ENCODE measurements at regions not wholly inside any gene's neighbourhood (a gene's known extent, or its start where the extent isn't known, plus 50 kb on each side); places are given as distances from the start of the nearest gene placed in this dataset.
A peak's percentile ranks its signal among the peaks of the same experiment; 100 is the strongest.

GRCh38 chrX:49753691-49754090, 57.9 kb upstream of the PAGE1 start:
- DNase-seq (no peak), ATAC-seq (ENCODE audit: low read depth in 2 of 2) (no peak)
- peaks cover 0 to 3% (median 1%) of the 10 kb centered on the region in 4 donors for H3K4me1 Mint-ChIP-seq
- H3K4me3 ChIP-seq (ENCODE audit: low read depth, low read length) = no peak overlapping the region
- no peaks in the 10 kb centered on the region for H3K9me3 ChIP-seq (ENCODE audit: control insufficient read depth in 2 of 2, low read length in 2 of 2)
- no peaks in the 10 kb centered on the region for H3K36me3 Mint-ChIP-seq
- H3K9me3 Mint-ChIP-seq = peaks cover 0 to 4% (median 0%) of the 10 kb centered on the region in 7 donors
- H3K36me3 ChIP-seq (ENCODE audit: control insufficient read depth, insufficient read depth, low read length) = no peaks in the 10 kb centered on the region
- peaks cover 4% of the 10 kb centered on the region for H3K27me3 ChIP-seq (ENCODE audit: control insufficient read depth, insufficient read depth, low read length)
- H3K27me3 Mint-ChIP-seq = peaks cover 20% of the 10 kb centered on the region
- no peak overlapping the region for H3K27ac Mint-ChIP-seq
- no peak overlapping the region for H3K27ac ChIP-seq (ENCODE audit: insufficient read depth, low read length, poor library complexity, severe bottlenecking)
- H3K4me1 ChIP-seq (ENCODE audit: control insufficient read depth, insufficient read depth, low read length, poor library complexity, severe bottlenecking) = no peaks in the 10 kb centered on the region
- no peak overlapping the region for H3K4me3 Mint-ChIP-seq

- no peaks in the 10 kb centered on the region for H3K4me1 ChIP-seq (ENCODE audit: control insufficient read depth, insufficient read depth, low read length, poor library complexity, severe bottlenecking)
- DNase-seq (no peak), ATAC-seq (ENCODE audit: low read depth in 2 of 2) (no peak)
- H3K27ac ChIP-seq (ENCODE audit: insufficient read depth, low read length, poor library complexity, severe bottlenecking) = no peak overlapping the region
- peaks cover 12% of the 10 kb centered on the region for H3K27me3 Mint-ChIP-seq
- no peak overlapping the region for H3K4me3 Mint-ChIP-seq
- H3K9me3 Mint-ChIP-seq = no peaks in the 10 kb centered on the region
- H3K4me3 ChIP-seq (ENCODE audit: low read depth, low read length) = no peak overlapping the region
- H3K27ac Mint-ChIP-seq = peak overlapping the region in 1 of 3 donors; percentile 22
- no peaks in the 10 kb centered on the region for H3K9me3 ChIP-seq (ENCODE audit: control insufficient read depth in 2 of 2, low read length in 2 of 2)
- peaks cover 4% of the 10 kb centered on the region for H3K27me3 ChIP-seq (ENCODE audit: control insufficient read depth, insufficient read depth, low read length)
- no peaks in the 10 kb centered on the region for H3K36me3 Mint-ChIP-seq
- H3K36me3 ChIP-seq (ENCODE audit: control insufficient read depth, insufficient read depth, low read length) = no peaks in the 10 kb centered on the region
- H3K4me1 Mint-ChIP-seq = no peaks in the 10 kb centered on the region
Measured at GRCh38 chrX:49748211-49748956, 52.6 kb upstream of the PAGE1 start.

GRCh38 chrX:49746306-49746705, 50.5 kb upstream of the PAGE1 start:
- Histone ChIP-seq H3K4me1 (ENCODE audit: control insufficient read depth, insufficient read depth, low read length, poor library complexity, severe bottlenecking) (no peaks in the 10 kb centered on the region), H3K27ac (ENCODE audit: insufficient read depth, low read length, poor library complexity, severe bottlenecking) (no peak overlapping the region), H3K27me3 (ENCODE audit: control insufficient read depth, insufficient read depth, low read length) (peaks cover 4% of the 10 kb centered on the region), H3K9me3 (ENCODE audit: control insufficient read depth in 2 of 2, low read length in 2 of 2) (no peaks in the 10 kb centered on the region), H3K36me3 (ENCODE audit: control insufficient read depth, insufficient read depth, low read length) (no peaks in the 10 kb centered on the region), H3K4me3 (ENCODE audit: low read depth, low read length) (no peak overlapping the region)
- H3K9me3 Mint-ChIP-seq = no peaks in the 10 kb centered on the region
- H3K4me1 Mint-ChIP-seq = no peaks in the 10 kb centered on the region
- no peak overlapping the region for H3K27ac Mint-ChIP-seq
- no peak overlapping the region for H3K4me3 Mint-ChIP-seq
- DNase-seq (no peak), ATAC-seq (ENCODE audit: low read depth in 2 of 2) (no peak)
- H3K27me3 Mint-ChIP-seq = peaks cover 10% of the 10 kb centered on the region
- no peaks in the 10 kb centered on the region for H3K36me3 Mint-ChIP-seq

Measured in CD4-positive, CD25-positive, alpha-beta regulatory T cell (primary cell).